NCI-H526 (cell line): ENCODE measurements at regions not wholly inside any gene's neighbourhood (a gene's known extent, or its start where the extent isn't known, plus 50 kb on each side); places are given as distances from the start of the nearest gene placed in this dataset.
"Not testable (repeated sequence)": the region's sequence is repeated elsewhere in the genome, so short reads cannot be mapped to it uniquely, and the experiment has no call there.

Source experiments
- DNase-seq, 2 experiments: peaks; one replicate each; lab custom pipeline; 2025; lab: John Stamatoyannopoulos, UW

- DNase-seq: no peak
Measured at GRCh38 chr1:185435696-185436379, 118.8 kb upstream of the IVNS1ABP start.

GRCh38 chr1:185434721-185435120 lies 117.7 kb upstream of the IVNS1ABP start:
- DNase-seq: no peak

- no peak for DNase-seq
Measured at GRCh38 chr1:185433667-185434066, 116.6 kb upstream of the IVNS1ABP start.

- DNase-seq: no peak
Measured at GRCh38 chr1:185432948-185433347, 115.9 kb upstream of the IVNS1ABP start.

GRCh38 chr1:185431612-185432011 lies 114.6 kb upstream of the IVNS1ABP start:
- no peak for DNase-seq

- DNase-seq: not testable (repeated sequence)
Measured at GRCh38 chr1:185429668-185430067, 112.6 kb upstream of the IVNS1ABP start.

GRCh38 chr1:185427776-185428175 lies 110.7 kb upstream of the IVNS1ABP start:
- DNase-seq: no peak

GRCh38 chr1:185427264-185427663 lies 110.2 kb upstream of the IVNS1ABP start:
- DNase-seq: no peak

GRCh38 chr1:185426848-185427247 lies 109.8 kb upstream of the IVNS1ABP start:
- no peak for DNase-seq

GRCh38 chr1:185425163-185425562 lies 108.1 kb upstream of the IVNS1ABP start:
- no peak for DNase-seq

GRCh38 chr1:185421485-185422107 lies 104.6 kb upstream of the IVNS1ABP start:
- DNase-seq: no peak

- DNase-seq: no peak
Measured at GRCh38 chr1:185420588-185421081, 103.6 kb upstream of the IVNS1ABP start.

GRCh38 chr1:185419718-185420117 lies 102.7 kb upstream of the IVNS1ABP start:
- DNase-seq: no peak

GRCh38 chr1:185418472-185418871 lies 101.4 kb upstream of the IVNS1ABP start:
- DNase-seq: no peak

GRCh38 chr1:185412385-185413087 lies 95.5 kb upstream of the IVNS1ABP start:
- peak; percentile 72 to 86 for DNase-seq

- DNase-seq: peak; percentile 76 to 78
Measured at GRCh38 chr1:185409763-185410528, 92.9 kb upstream of the IVNS1ABP start.

- peak in 1 of 2 experiments; percentile 27 for DNase-seq
Measured at GRCh38 chr1:185409345-185409744, 92.3 kb upstream of the IVNS1ABP start.

- no peak for DNase-seq
Measured at GRCh38 chr1:185408700-185409270, 91.7 kb upstream of the IVNS1ABP start.

- DNase-seq: no peak
Measured at GRCh38 chr1:185406691-185407009, 89.6 kb upstream of the IVNS1ABP start.

GRCh38 chr1:185406006-185406690 lies 89.1 kb upstream of the IVNS1ABP start:
- no peak for DNase-seq

GRCh38 chr1:185404907-185405568 lies 88.0 kb upstream of the IVNS1ABP start:
- peak; percentile 66 to 68 for DNase-seq
